ENCODE measurements at regions not wholly inside any gene's neighbourhood (a gene's known extent, or its start where the extent isn't known, plus 50 kb on each side); places are given as distances from the start of the nearest gene placed in this dataset.
A peak's percentile ranks its signal among the peaks of the same experiment; 100 is the strongest.

DNA sequence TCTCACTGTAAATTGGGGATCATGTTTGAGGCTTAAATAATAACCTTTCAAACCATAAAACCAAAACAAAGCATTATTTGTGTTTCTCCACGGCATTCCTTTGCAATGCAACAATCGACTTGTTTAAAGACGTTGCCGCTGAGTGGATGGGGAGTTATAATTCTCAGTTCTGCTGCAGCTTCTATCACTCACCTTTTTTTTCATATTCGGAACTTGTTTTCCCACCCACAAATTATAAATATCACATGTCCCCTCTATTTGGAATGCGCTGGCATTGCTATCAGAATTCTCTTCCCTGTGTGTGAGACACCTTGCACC lies 372.8 kb upstream of the SMIM21 start:
- Histone ChIP-seq H3K4me3 (no peak overlapping the region), H3K4me1 (no peaks in the 10 kb centered on the region), H3K36me3 (no peaks in the 10 kb centered on the region), H3K27ac (no peak overlapping the region), H3K27me3 (no peaks in the 10 kb centered on the region), H3K9me3 (no peaks in the 10 kb centered on the region)
- intact Hi-C loops (cut with DNase I) = no loop called here
- DNase-seq = no peak
- TF ChIP-seq, protein P1, sequence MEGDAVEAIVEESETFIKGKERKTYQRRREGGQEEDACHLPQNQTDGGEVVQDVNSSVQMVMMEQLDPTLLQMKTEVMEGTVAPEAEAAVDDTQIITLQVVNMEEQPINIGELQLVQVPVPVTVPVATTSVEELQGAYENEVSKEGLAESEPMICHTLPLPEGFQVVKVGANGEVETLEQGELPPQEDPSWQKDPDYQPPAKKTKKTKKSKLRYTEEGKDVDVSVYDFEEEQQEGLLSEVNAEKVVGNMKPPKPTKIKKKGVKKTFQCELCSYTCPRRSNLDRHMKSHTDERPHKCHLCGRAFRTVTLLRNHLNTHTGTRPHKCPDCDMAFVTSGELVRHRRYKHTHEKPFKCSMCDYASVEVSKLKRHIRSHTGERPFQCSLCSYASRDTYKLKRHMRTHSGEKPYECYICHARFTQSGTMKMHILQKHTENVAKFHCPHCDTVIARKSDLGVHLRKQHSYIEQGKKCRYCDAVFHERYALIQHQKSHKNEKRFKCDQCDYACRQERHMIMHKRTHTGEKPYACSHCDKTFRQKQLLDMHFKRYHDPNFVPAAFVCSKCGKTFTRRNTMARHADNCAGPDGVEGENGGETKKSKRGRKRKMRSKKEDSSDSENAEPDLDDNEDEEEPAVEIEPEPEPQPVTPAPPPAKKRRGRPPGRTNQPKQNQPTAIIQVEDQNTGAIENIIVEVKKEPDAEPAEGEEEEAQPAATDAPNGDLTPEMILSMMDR (IDR thresholded peaks at IDR 0.05) = no peak
- ATAC-seq = no peak

DNA sequence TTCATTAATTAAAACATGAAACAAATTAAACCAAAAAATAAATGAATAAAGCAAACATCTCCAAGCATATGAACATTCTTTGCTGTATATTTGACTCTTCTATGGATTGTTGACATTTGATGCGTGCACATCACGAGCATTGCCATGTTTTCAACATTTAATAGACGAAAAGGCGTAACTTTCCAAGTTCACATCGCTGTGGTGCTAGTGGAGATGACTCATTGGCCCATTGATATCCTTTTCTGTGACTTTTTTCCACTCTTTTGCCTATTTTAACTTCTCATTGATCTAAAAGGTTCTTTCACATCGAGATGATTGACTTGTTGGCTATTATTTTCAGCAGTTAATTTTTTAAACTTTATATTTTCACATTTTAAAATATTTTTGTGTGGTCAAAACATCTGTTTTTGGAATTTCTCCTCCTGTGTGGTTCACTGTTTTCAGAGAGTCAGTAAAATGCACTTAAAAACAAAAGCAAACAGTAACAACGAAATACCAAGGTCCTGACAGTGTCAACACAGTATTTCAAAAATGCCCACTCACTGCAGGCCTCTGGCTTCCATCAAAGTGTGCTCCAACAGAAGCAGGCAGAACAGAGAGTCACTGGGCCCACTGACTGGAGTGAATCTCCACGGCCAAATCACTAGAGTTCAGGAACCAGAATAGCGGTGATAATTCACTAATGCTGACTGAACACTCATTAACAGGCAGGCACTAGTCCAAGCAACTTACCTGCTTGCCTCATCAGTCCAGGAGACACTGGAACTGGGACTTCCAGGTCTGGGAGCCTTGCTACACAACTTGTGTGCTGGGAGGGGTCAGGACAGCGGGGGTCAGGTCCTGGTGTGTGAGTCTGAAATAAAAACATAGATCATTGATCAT lies 372.2 kb upstream of the SMIM21 start:
- no peak overlapping the region for H3K4me3 ChIP-seq
- ATAC-seq (peak; percentile 83), DNase-seq (no peak)
- intact Hi-C loops (cut with DNase I) = no loop called here
- no peak overlapping the region for H3K27ac ChIP-seq
- TF ChIP-seq, protein P1 (IDR thresholded peaks at IDR 0.05) = no peak
- H3K4me1 ChIP-seq = no peaks in the 10 kb centered on the region
- H3K27me3 ChIP-seq = no peaks in the 10 kb centered on the region
- H3K36me3 ChIP-seq = no peaks in the 10 kb centered on the region
- no peaks in the 10 kb centered on the region for H3K9me3 ChIP-seq

DNA sequence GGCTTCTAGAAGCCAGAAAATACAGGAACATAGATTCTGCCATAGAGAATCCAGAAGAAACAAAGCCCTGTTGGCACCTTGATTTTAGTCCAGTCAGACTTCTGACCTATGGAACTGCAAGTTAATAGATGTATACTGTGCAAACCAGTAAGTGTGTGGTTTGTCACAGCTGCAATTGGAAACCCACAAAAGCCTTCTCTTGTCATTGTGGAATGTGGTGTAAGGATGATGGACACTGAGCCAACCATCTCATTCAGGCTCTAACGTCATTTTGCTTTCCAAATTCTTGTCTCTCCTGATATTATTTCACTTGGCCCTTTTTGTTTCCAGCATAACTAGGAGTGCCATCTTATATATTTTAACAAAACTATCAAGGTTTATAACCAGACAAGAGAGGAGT lies 369.5 kb upstream of the SMIM21 start:
- H3K36me3 ChIP-seq = no peaks in the 10 kb centered on the region
- no peak overlapping the region for H3K4me3 ChIP-seq
- TF ChIP-seq, protein P1 (IDR thresholded peaks at IDR 0.05) = no peak
- DNase-seq (no peak), ATAC-seq (no peak)
- intact Hi-C loops (cut with DNase I) = no loop called here
- no peak overlapping the region for H3K27ac ChIP-seq
- no peaks in the 10 kb centered on the region for H3K4me1 ChIP-seq
- H3K27me3 ChIP-seq = no peaks in the 10 kb centered on the region
- H3K9me3 ChIP-seq = peaks cover 4% of the 10 kb centered on the region

DNA sequence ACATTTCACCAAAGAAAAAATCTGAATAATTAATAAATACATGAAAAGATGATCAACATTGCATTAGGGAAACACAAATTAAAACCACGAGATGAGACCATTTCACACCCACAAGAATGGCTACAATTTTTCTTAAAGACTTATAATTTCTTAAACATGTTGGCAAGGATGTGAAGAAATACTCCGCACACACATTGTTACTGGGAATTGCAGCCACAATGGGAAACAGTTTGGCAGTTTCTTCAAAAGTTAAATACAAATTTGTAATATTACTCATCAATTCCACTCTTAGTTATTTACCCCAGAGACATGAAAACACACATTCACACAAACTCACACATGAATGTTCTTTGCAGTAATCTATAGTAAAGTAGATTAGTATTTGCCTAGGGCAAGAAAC lies 363.3 kb upstream of the SMIM21 start:
- peaks cover 6% of the 10 kb centered on the region for H3K27me3 ChIP-seq
- DNase-seq (no peak), ATAC-seq (no peak)
- TF ChIP-seq, protein P1 (IDR thresholded peaks at IDR 0.05) = no peak
- intact Hi-C loops (cut with DNase I) = no loop called here
- H3K9me3 ChIP-seq = peaks cover 4% of the 10 kb centered on the region
- H3K4me3 ChIP-seq = no peak overlapping the region
- H3K27ac ChIP-seq = no peak overlapping the region
- no peaks in the 10 kb centered on the region for H3K36me3 ChIP-seq
- H3K4me1 ChIP-seq = no peaks in the 10 kb centered on the region

DNA sequence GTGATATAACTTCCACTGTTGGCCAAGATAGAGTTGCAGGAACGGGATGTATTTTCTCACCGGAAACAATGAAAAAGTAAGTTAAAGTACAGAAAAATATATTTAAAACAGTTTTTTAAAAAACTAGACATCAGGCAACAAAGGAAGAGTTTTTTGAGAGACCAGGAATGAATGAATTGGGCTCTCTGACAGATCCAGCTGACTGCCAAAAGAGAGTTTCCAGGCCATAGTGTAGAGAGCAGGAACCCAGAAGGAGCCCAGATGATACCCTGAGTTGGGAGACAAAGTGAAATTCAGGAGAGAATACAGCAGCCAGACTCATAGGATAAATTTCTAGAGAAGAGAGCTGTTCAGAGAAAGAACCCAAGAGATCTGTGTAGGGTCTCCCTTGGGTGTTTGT lies 362.6 kb upstream of the SMIM21 start:
- H3K4me1 ChIP-seq = no peaks in the 10 kb centered on the region
- intact Hi-C loops (cut with DNase I) = no loop called here
- no peaks in the 10 kb centered on the region for H3K36me3 ChIP-seq
- H3K27me3 ChIP-seq = peaks cover 6% of the 10 kb centered on the region
- H3K4me3 ChIP-seq = no peak overlapping the region
- TF ChIP-seq, protein P1 (IDR thresholded peaks at IDR 0.05) = no peak
- no peak for DNase-seq
- no peak for ATAC-seq
- peaks cover 4% of the 10 kb centered on the region for H3K9me3 ChIP-seq
- H3K27ac ChIP-seq = no peak overlapping the region
